ENCODE measurements at regions not wholly inside any gene's neighbourhood (a gene's known extent, or its start where the extent isn't known, plus 50 kb on each side); places are given as distances from the start of the nearest gene placed in this dataset.
A peak's percentile ranks its signal among the peaks of the same experiment; 100 is the strongest.

- no peak for DNase-seq (ENCODE audit: low spot score)
Observed at GRCh38 chr20:50242548-50242862, 51.9 kb downstream of the CEBPB start.

DNA sequence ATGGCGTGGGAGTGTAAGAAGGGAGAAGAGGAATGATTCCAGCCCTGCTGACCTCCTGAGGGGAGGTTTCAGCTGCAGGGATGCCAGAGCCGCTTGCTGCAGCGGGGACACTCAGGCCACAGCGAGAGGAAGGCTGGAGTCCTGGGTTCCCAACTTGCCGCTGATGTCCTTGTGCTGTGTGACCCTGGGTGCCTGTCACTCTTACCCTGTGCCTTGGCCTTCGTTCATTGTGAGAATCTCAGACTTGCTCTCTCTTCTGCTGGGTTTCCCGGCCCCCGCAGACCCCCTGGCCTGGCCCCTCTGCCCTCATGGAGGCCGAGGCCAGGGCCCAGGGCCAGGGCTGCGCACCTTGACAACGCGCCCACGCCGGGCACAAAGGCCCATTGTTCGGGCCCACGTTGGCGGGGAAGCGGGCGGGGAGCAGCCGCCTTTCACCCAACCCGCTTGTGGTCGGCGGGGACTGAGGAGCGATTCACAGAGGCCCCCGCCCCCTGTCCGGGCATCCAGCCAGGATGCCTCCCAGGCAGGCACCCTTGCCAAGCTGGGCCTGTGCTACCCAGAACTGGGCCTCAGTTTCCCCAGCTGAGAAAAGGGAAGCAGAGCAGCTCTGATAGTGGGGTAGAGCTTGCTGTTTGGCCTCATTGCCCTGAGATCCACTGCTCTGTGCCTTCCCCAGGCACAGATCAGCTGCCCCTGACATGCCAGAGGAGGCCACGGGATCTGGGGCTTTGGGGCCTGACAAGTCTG is 52.4 kb downstream of the CEBPB start:
- DNase-seq (ENCODE audit: low spot score) = peak; percentile 97

DNA sequence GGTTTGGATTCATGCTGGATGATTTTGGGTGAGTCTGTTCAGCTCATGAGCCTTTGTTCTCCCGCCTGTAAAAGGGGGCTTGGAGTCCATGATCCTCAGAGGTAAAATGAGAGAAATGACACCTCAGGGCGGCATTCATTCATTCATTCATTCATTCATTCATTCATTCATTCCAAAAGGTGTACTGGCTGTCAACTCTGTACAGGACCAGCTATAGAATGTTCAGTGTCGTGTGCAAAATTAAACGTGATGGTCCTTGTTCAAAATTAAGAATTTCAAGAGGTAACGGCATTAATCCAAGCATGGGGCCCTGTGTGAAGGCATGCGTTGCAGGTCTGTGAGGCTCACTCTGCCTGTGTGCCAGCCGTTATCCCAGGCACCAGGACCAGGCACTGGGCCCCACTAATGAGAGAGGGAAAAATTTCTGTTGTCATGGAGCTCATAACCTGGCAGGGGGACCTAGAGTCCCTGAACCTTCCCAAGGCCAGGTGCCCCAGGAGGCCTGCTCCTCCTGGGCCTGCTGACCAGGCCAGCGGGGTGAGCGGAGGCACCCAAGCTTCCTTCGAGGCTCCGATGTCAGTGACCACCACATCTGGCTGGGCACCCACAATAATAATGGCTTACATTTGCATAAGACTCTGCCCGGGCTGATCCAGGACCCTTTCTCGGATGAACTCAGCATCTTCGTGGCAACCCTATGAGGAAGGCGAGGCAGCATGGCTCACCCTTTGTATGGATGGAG is 53.2 kb downstream of the CEBPB start:
- DNase-seq (ENCODE audit: low spot score) = no peak

DNA sequence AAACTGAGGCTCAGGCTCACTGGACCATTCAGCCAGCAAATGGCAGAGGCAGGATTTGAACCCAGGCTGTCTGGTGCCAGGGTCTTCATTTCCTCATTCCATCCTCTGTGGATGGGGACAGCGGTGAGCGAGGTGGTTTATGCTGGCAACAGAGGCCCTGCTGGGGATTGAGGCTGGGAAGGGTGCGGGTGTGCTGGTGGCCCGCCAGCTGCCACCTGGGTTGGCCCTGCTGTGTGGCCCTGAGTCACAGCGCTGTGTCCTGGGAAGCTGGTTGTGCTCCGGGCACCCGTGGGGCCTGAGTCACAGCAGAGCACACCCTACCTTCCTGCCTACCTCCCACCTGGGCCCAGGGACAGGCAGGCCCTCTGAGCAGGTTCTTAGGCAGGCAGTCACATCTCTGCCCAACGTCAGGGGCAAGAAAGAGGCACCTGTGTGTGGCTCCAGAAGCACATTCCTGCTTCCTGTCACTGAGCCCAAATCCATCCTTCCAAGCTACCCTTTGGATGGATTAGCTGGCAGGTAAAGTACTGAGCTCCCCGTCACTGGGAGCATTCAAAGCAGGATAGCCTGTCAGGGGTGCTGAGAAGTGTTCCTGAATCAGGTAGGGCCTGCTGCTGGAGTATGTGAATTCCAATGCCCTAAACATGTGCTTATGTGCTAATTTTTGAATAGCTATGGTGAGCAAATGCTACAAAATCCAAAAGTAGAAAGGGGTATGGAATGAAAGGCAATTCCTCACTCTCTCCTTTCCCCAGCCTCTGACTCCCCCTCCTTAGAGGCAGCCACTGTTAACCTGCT is 53.9 kb downstream of the CEBPB start:
- peak; percentile 64 for DNase-seq (ENCODE audit: low spot score)

DNA sequence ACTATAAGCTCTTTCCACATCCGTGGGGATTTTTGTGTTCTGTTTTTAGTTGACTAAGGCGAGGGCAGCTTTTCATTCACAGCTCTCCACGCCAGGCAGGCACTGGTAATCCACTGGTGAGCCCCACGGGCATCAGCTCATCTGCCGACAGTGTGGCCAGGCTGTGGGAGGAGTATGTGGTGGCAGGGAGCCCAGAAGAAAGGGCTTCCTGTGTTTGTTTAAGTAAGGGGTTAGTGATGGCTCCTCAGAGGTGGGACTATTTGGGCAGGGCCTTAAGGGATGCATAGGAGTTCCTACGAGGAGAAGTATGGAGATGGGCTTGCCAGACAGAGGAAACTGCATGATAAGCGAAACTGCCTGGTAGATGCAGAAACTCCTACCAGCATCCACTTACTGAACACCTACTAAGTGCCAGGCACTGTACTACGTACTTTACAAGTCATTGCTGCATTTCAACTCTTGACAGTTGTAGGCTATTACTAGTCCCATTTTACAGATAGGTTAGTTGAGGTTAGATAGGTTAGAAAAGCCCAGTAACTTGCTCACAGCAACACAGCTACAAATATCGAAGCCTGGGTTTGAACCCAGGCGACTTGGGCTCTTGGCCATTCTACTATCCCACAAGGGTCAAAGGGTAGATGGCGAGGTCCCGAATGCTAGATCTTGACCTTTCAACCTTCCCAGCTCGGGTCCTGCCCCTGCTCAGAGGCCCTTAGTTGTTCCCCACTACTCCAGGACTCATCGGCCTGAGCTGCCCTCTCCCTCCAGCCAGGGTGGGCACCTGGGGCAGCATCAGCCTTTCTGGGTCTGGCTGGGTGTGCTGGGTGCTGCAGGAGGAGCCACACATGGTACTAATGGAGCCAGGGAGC is 55.1 kb downstream of the CEBPB start:
- DNase-seq (ENCODE audit: low spot score) = no peak

DNA sequence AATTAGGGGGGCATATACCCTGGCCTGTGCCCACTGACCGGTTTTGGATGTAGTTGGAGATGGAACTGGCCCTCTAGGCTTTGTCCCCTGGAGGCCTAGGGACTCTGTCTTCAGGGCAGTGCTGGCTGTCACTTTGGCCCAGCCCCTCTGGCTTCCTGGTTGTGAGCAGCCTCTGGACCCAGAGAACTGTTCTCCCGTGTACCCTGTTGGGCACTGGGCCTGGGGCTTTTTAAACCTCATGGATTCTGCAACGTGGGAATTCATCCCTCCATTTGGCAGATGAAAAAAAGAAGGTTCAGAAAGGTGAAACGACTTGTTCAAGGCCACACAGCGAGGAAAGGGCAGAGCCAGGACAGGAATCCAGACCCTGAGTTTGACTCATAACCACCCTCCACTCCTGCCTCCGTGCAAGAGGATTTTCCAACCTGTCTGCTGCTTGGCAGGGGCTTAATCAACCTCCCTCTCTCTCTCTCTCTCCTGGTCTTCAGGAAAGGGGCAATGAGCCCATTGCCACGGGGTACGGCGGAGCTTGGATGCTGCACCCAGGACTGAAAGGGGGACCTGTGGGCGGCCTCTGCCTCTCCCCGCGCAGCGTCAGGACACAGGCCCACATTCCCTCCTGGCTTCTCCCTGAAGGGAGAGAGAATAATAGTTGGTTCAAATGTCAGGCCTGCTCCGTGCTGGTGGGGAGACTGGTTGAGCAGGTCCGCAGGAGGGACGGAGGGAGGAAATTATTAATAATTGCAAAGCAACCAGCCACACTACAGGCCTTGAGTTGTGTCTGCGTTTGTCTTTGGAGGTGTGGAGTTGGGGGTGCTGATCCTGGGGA is 56.0 kb downstream of the CEBPB start:
- DNase-seq (ENCODE audit: low spot score) = no peak

DNA sequence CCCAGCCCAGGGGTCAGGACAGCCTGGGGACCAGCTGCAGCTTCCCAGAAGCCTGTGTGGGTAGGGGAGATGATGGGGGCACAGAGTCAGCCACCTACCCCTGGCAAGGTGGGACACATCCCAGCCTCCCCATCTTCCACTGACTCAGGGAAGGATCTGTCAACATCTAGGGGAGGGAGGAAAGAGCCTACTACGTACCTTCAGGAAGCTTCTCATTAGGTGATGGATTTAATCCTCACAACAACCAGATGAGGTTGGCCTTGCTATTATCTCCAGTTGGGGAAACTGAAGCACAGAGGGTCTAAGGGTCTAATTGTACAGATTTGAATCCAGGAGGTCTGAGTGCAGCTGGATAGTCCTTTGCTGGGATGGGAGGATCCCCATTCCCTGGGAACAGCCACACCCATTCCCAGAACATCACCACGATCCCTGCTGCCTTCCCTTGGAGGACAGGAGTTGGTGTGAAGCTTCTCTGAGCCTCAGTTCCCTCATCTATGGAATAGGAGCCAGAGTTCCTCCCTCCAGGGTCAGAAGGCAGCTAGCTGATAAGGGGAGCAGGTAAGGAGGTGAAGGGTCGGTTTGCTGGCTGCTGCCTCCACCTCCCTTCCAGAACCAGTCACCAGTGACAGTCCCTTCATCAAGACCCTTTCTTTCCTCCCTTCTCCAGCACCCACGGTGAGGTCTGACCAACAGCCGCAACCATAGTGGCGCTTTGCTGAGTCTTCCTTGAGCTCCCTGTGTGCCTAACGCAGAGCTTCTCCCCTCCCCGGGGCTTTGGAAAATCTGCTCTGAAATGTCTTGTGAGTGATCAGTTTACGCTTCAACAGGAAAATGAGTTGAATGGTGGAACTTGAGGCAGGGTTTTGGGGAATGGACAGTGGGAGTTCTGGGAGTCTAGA is 56.8 kb downstream of the CEBPB start:
- DNase-seq (ENCODE audit: low spot score) = no peak

- DNase-seq (ENCODE audit: low spot score) = no peak
Observed at GRCh38 chr20:50248104-50248641, 57.5 kb downstream of the CEBPB start.

GRCh38 chr20:50249447-50250388 is 59.1 kb downstream of the CEBPB start:
- DNase-seq (ENCODE audit: low spot score) = no peak

- no peak for DNase-seq (ENCODE audit: low spot score)
Observed at GRCh38 chr20:50250679-50251382, 60.2 kb downstream of the CEBPB start.

DNA sequence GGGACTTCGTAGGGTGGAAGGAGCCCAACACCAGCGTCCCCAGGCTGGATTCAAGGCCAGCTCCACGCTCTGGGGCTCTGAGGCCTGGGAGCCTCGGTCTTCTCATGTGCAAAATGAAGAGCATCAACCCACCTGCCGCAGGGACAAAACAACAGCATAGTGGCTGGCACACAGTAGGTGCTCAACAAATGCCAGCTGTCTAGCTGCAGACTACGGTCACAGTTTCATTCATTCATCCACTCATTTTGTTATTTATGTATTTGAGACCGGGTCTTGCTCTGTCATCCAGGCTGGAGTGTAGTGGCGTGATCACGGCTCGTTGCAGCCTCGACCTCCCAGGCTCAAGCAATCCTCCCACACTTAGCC is 60.7 kb downstream of the CEBPB start:
- no peak for DNase-seq (ENCODE audit: low spot score)

GRCh38 chr20:50251992-50252511 is 61.4 kb downstream of the CEBPB start:
- DNase-seq (ENCODE audit: low spot score) = no peak

- no peak for DNase-seq (ENCODE audit: low spot score)
Observed at GRCh38 chr20:50252701-50253100, 62.1 kb downstream of the CEBPB start.

GRCh38 chr20:50253101-50253500 is 62.5 kb downstream of the CEBPB start:
- no peak for DNase-seq (ENCODE audit: low spot score)

GRCh38 chr20:50254466-50255079 is 63.9 kb downstream of the CEBPB start:
- no peak for DNase-seq (ENCODE audit: low spot score)

GRCh38 chr20:50256577-50256976 is 65.9 kb downstream of the CEBPB start:
- DNase-seq (ENCODE audit: low spot score) = no peak

GRCh38 chr20:50257860-50258259 is 67.2 kb downstream of the CEBPB start:
- no peak for DNase-seq (ENCODE audit: low spot score)

Data from SW480 (cell line).